GM12865 (cell line): ENCODE measurements at regions not wholly inside any gene's neighbourhood (a gene's known extent, or its start where the extent isn't known, plus 50 kb on each side); places are given as distances from the start of the nearest gene placed in this dataset.

ENCODE experiments used
- DNase-seq: peaks from one replicate; pipeline ENCODE4 v3.0.0; 2010; ENCODE audit warnings: low read depth
- H3K4me3 ChIP-seq: 2 replicates; pipeline ENCODE4 v1.5.1; 2011; ENCODE audit warnings: mild to moderate bottlenecking, low read depth, low read length, control low read depth
- CTCF ChIP-seq: IDR thresholded peaks from 2 replicates; pipeline ENCODE4 v1.5.1; 2011; ENCODE audit warnings: low read length, control low read depth, low read depth, inconsistent platforms; ENCODE audit not compliant: insufficient read depth; ENCODE audit errors: missing control alignments

- H3K4me3 ChIP-seq: no peak overlapping the region
- no peak for TF ChIP-seq CTCF
- DNase-seq: no peak
Measured at GRCh38 chr3:10667901-10668476, 148.0 kb upstream of the SLC6A11 start.

- no peak for TF ChIP-seq CTCF
- H3K4me3 ChIP-seq: no peak overlapping the region
- DNase-seq: no peak
Measured at GRCh38 chr3:10669490-10670048, 146.5 kb upstream of the SLC6A11 start.

GRCh38 chr3:10672422-10672821 is 143.6 kb upstream of the SLC6A11 start:
- DNase-seq: no peak
- TF ChIP-seq CTCF: no peak
- H3K4me3 ChIP-seq: no peak overlapping the region

GRCh38 chr3:10674578-10674977 is 141.4 kb upstream of the SLC6A11 start:
- no peak for DNase-seq
- H3K4me3 ChIP-seq: no peak overlapping the region
- TF ChIP-seq CTCF: no peak

- TF ChIP-seq CTCF: no peak
- no peak for DNase-seq
- no peak overlapping the region for H3K4me3 ChIP-seq
Measured at GRCh38 chr3:10676905-10677304, 139.1 kb upstream of the SLC6A11 start.

GRCh38 chr3:10678796-10679376 is 137.1 kb upstream of the SLC6A11 start:
- DNase-seq: no peak
- no peak overlapping the region for H3K4me3 ChIP-seq
- TF ChIP-seq CTCF: no peak

- no peak overlapping the region for H3K4me3 ChIP-seq
- DNase-seq: no peak
- no peak for TF ChIP-seq CTCF
Measured at GRCh38 chr3:10680796-10681195, 135.2 kb upstream of the SLC6A11 start.
